ENCODE measurements at regions not wholly inside any gene's neighbourhood (a gene's known extent, or its start where the extent isn't known, plus 50 kb on each side); places are given as distances from the start of the nearest gene placed in this dataset.
"Not testable (repeated sequence)": the region's sequence is repeated elsewhere in the genome, so short reads cannot be mapped to it uniquely, and the experiment has no call there.

DNA sequence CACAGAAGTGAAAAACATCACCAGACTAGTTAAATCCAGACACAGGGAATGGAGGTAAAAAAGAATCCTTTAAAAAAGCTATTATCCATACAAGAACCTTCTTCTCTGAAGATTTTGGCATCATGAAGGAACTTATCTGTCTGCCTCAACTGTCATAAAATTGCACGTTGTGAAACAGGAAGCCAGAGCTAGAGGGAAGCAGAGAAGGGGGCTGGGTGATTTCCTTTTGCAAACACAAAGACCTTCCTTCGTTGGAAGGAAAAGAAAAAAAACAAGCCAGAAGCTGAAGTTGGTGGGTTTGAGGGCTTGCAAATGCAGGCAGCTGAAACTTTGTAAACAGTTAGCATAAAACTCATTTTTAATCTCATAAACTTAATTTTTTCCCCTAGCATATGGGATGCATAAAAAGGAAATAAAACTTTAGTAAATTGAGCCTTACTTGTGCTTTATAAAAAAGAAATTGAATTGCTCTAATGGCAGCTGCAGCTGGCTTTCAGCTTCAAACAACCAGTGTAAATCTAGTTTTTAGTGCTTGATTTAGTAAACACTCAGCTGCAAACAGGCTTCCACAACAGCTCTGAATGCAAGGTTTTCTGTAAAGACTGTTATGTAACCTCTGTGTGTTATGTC, 101.6 kb downstream of the OTUD1 start:
- Histone ChIP-seq H3K9me3 (ENCODE audit: insufficient read depth, low read depth) (no peaks in the 10 kb centered on the region), H3K27ac (no peak overlapping the region), H3K27me3 (ENCODE audit: insufficient read depth, low read depth) (no peaks in the 10 kb centered on the region), H3K4me3 (no peak overlapping the region), H2AFZ (no peak overlapping the region), H4K20me1 (ENCODE audit: insufficient read depth) (no peaks in the 10 kb centered on the region), H3F3A (ENCODE audit: insufficient read depth, low read depth) (no peaks in the 10 kb centered on the region), H3K9me2 (ENCODE audit: insufficient read depth) (no peaks in the 10 kb centered on the region), H3K79me2 (ENCODE audit: low read depth) (no peaks in the 10 kb centered on the region), H3K4me1 (replicated peaks; ENCODE audit: insufficient read depth) (no peaks in the 10 kb centered on the region), H3K36me3 (ENCODE audit: low read depth) (no peaks in the 10 kb centered on the region), H3K4me2 (no peak overlapping the region)
- ChIA-PET POLR2A (ENCODE audit: unreplicated experiment) (no interaction called here), CTCF (no interaction called here)
- no TSS peak for BruUV-seq (replicated peaks)
- TF ChIP-seq, protein P1, sequence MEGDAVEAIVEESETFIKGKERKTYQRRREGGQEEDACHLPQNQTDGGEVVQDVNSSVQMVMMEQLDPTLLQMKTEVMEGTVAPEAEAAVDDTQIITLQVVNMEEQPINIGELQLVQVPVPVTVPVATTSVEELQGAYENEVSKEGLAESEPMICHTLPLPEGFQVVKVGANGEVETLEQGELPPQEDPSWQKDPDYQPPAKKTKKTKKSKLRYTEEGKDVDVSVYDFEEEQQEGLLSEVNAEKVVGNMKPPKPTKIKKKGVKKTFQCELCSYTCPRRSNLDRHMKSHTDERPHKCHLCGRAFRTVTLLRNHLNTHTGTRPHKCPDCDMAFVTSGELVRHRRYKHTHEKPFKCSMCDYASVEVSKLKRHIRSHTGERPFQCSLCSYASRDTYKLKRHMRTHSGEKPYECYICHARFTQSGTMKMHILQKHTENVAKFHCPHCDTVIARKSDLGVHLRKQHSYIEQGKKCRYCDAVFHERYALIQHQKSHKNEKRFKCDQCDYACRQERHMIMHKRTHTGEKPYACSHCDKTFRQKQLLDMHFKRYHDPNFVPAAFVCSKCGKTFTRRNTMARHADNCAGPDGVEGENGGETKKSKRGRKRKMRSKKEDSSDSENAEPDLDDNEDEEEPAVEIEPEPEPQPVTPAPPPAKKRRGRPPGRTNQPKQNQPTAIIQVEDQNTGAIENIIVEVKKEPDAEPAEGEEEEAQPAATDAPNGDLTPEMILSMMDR (conservative IDR thresholded peaks at IDR 0.05): no peak
- TF ChIP-seq EZH2 (IDR thresholded peaks at IDR 0.05; ENCODE audit: low read depth): no peak
- no peak for DNase-seq
- intact Hi-C loops (cut with micrococcal nuclease; ENCODE audit: unreplicated experiment): no loop called here

DNA sequence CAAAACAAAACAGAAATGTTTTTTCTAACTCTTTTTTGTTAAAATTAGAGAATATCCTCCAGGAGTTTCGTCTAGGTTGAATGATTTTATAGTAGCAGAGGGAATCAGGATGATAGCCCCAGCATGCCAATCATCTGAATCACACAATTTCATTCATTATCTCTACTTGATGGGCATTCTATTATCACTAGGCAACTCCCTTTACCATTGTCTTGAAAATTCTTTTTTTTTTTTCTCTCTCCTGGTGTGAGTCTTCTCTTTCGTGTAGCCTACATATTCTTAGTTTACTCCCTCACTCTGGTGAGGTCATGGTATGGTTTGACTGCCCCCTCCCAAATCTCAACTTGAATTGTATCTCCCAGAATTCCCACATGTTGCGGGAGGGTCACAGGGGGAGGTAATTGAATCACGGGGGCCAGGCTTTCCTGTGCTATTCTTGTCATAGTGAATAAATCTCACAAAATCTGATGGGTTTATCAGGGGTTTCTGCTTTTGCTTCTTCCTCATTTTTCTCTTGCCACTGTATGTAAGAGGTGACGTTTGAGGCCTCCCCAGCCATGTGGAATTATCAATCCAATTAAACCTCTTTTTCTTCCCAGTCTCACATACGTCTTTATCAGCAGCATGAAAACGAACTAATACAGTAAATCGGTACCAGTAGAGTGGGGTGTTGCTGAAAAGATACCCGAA, 105.0 kb downstream of the OTUD1 start:
- Histone ChIP-seq H3K27me3 (ENCODE audit: insufficient read depth, low read depth) (no peaks in the 10 kb centered on the region), H3K4me2 (no peak overlapping the region), H3F3A (ENCODE audit: insufficient read depth, low read depth) (no peaks in the 10 kb centered on the region), H3K4me3 (no peak overlapping the region), H3K4me1 (replicated peaks; ENCODE audit: insufficient read depth) (no peaks in the 10 kb centered on the region), H3K36me3 (ENCODE audit: low read depth) (no peaks in the 10 kb centered on the region), H3K27ac (no peak overlapping the region), H3K79me2 (ENCODE audit: low read depth) (no peaks in the 10 kb centered on the region), H2AFZ (no peak overlapping the region), H3K9me2 (ENCODE audit: insufficient read depth) (no peaks in the 10 kb centered on the region), H3K9me3 (ENCODE audit: insufficient read depth, low read depth) (no peaks in the 10 kb centered on the region), H4K20me1 (ENCODE audit: insufficient read depth) (no peaks in the 10 kb centered on the region)
- ChIA-PET POLR2A (ENCODE audit: unreplicated experiment) (no interaction called here), CTCF (no interaction called here)
- DNase-seq: no peak
- intact Hi-C loops (cut with micrococcal nuclease; ENCODE audit: unreplicated experiment): no loop called here
- no peak for TF ChIP-seq EZH2 (IDR thresholded peaks at IDR 0.05; ENCODE audit: low read depth)
- TF ChIP-seq, protein P1 (conservative IDR thresholded peaks at IDR 0.05): no peak
- BruUV-seq (replicated peaks): no TSS peak

DNA sequence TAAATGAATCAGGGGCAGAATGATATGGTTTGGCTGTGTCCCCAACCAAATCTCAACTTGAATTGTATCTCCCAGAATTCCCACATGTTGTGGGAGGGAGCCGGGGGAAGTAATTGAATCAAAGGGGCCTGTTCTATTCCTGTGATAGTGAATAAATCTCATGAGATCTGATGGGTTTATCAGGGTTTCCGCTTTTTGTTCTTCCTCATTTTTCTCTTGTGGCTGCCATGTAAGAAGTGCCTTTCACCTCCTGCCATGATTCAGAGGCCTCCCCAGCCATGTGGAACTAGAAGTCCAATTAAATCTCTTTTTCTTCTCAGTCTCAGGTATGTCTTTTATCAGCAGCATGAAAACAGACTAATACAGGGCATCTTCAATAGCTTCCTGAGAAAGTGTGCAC, 107.0 kb downstream of the OTUD1 start:
- H3K4me3 ChIP-seq; DNase-seq; H3K4me1 ChIP-seq (replicated peaks; ENCODE audit: insufficient read depth); BruUV-seq (replicated peaks); H4K20me1 ChIP-seq (ENCODE audit: insufficient read depth); CTCF ChIA-PET; H3K9me3 ChIP-seq (ENCODE audit: insufficient read depth, low read depth); H3K9me2 ChIP-seq (ENCODE audit: insufficient read depth); H3K27me3 ChIP-seq (ENCODE audit: insufficient read depth, low read depth); POLR2A ChIA-PET (ENCODE audit: unreplicated experiment); H3K27ac ChIP-seq; H3K4me2 ChIP-seq; H3F3A ChIP-seq (ENCODE audit: insufficient read depth, low read depth); H2AFZ ChIP-seq; intact Hi-C loops (cut with micrococcal nuclease; ENCODE audit: unreplicated experiment); H3K79me2 ChIP-seq (ENCODE audit: low read depth); H3K36me3 ChIP-seq (ENCODE audit: low read depth): not testable (repeated sequence)
